Mesenchymal stem cell (in vitro differentiated cells and primary cell): ENCODE measurements at regions not wholly inside any gene's neighbourhood (a gene's known extent, or its start where the extent isn't known, plus 50 kb on each side); places are given as distances from the start of the nearest gene placed in this dataset.

ENCODE experiments used
- DNase-seq: peaks from one replicate; pipeline ENCODE4 v3.0.0-alpha.2; 2013
- H2AFZ ChIP-seq: one replicate; pipeline ENCODE4 v1.6.1; 2013; ENCODE audit warnings: low read depth, mild to moderate bottlenecking, control low read depth, inconsistent platforms, low read length, moderate library complexity
- H2AK5ac ChIP-seq: 2 replicates; pipeline ENCODE4 v1.6.1; 2013; ENCODE audit warnings: low read length, moderate library complexity, mild to moderate bottlenecking, inconsistent platforms; ENCODE audit not compliant: severe bottlenecking
- H2BK120ac ChIP-seq: one replicate; pipeline ENCODE4 v1.6.1; 2013; ENCODE audit warnings: low read depth, mild to moderate bottlenecking, inconsistent platforms, low read length, moderate library complexity
- H2BK12ac ChIP-seq, 2 experiments: one replicate each; pipeline ENCODE4 v1.6.1; 2013; ENCODE audit warnings: inconsistent platforms in 2 of 2, low read length in 2 of 2, mild to moderate bottlenecking in 2 of 2, moderate library complexity in 2 of 2, control low read depth in 1 of 2
- H2BK15ac ChIP-seq: one replicate; pipeline ENCODE4 v1.6.1; 2013; ENCODE audit warnings: mild to moderate bottlenecking, low read depth, inconsistent platforms; ENCODE audit not compliant: poor library complexity, severe bottlenecking
- H2BK5ac ChIP-seq: 2 replicates; pipeline ENCODE4 v1.6.1; 2013; ENCODE audit warnings: low read depth, mild to moderate bottlenecking, low read length, control low read depth, inconsistent platforms; ENCODE audit not compliant: poor library complexity, severe bottlenecking
- H3K14ac ChIP-seq, 2 experiments: one replicate each; pipeline ENCODE4 v1.6.1; 2013; ENCODE audit warnings: inconsistent platforms in 2 of 2, low read length in 2 of 2, control low read depth in 1 of 2, mild to moderate bottlenecking in 1 of 2, moderate library complexity in 1 of 2
- H3K18ac ChIP-seq, 2 experiments: one replicate each; pipeline ENCODE4 v1.6.1; 2013; ENCODE audit warnings: inconsistent platforms in 2 of 2, low read length in 2 of 2, control low read depth in 1 of 2, low read depth in 1 of 2, mild to moderate bottlenecking in 1 of 2
- H3K23ac ChIP-seq, 2 experiments: one replicate each; pipeline ENCODE4 v1.6.1; 2013; ENCODE audit warnings: inconsistent platforms in 2 of 2, low read length in 2 of 2, mild to moderate bottlenecking in 2 of 2, moderate library complexity in 2 of 2, control low read depth in 1 of 2
- H3K27ac ChIP-seq: 2 replicates; pipeline ENCODE4 v1.5.1; 2013; ENCODE audit warnings: mild to moderate bottlenecking, moderate library complexity, low read length, control low read depth, inconsistent platforms; ENCODE audit not compliant: poor library complexity, severe bottlenecking
- H3K27me3 ChIP-seq, 2 experiments: 2 replicates each; pipeline versions ENCODE4 v1.6.1 to v1.7.0; 2013; ENCODE audit warnings: low read length in 2 of 2, mild to moderate bottlenecking in 2 of 2, moderate library complexity in 2 of 2, control low read depth in 1 of 2, inconsistent platforms in 1 of 2; ENCODE audit not compliant: control insufficient read depth in 1 of 2, insufficient read depth in 1 of 2
- H3K36me3 ChIP-seq, 2 experiments: 2 replicates each; pipeline versions ENCODE4 v1.6.1 to v1.7.0; 2013; ENCODE audit warnings: low read length in 2 of 2, control low read depth in 1 of 2, inconsistent platforms in 1 of 2, low read depth in 1 of 2, mild to moderate bottlenecking in 1 of 2; ENCODE audit not compliant: insufficient read depth in 2 of 2, control insufficient read depth in 1 of 2
- H3K4ac ChIP-seq, 2 experiments: one replicate each; pipeline ENCODE4 v1.6.1; 2013; ENCODE audit warnings: inconsistent platforms in 2 of 2, low read length in 2 of 2, mild to moderate bottlenecking in 2 of 2, moderate library complexity in 2 of 2, control low read depth in 1 of 2, low read depth in 1 of 2
- H3K4me1 ChIP-seq: 2 replicates; pipeline ENCODE4 v1.6.1; 2013; ENCODE audit warnings: low read depth, low read length, control low read depth; ENCODE audit not compliant: control insufficient read depth, insufficient read depth
- H3K4me2 ChIP-seq: 2 replicates; pipeline ENCODE4 v1.6.1; 2013; ENCODE audit warnings: low read length, mild to moderate bottlenecking, inconsistent platforms; ENCODE audit not compliant: poor library complexity, severe bottlenecking
- H3K4me3 ChIP-seq, 2 experiments: 2 replicates each; pipeline versions ENCODE4 v1.5.1 to v1.7.0; 2013; ENCODE audit warnings: low read length in 2 of 2, mild to moderate bottlenecking in 2 of 2, control low read depth in 1 of 2, low read depth in 1 of 2; ENCODE audit not compliant: insufficient read depth in 1 of 2
- H3K79me1 ChIP-seq: replicated peaks from 2 replicates; pipeline ENCODE4 v1.6.1; 2013; ENCODE audit warnings: mild to moderate bottlenecking, control low read depth, low read length, inconsistent platforms; ENCODE audit not compliant: poor library complexity, severe bottlenecking
- H3K9ac ChIP-seq: 2 replicates; pipeline ENCODE4 v1.7.0; 2013; ENCODE audit warnings: mild to moderate bottlenecking, low read length, moderate library complexity
- H3K9me3 ChIP-seq: 2 replicates; pipeline ENCODE4 v1.7.0; 2013; ENCODE audit warnings: mild to moderate bottlenecking, low read length; ENCODE audit not compliant: control insufficient read depth
- H4K8ac ChIP-seq: one replicate; pipeline ENCODE4 v1.6.1; 2013; ENCODE audit warnings: inconsistent platforms, mild to moderate bottlenecking, low read length, moderate library complexity
- H4K91ac ChIP-seq: one replicate; pipeline ENCODE4 v1.6.1; 2013; ENCODE audit warnings: mild to moderate bottlenecking, low read length, inconsistent platforms
- WGBS: methylation state at CpG from one replicate; pipeline ENCODE4 v1.1.7; 2013; ENCODE audit warnings: mixed read lengths; 5-methylcytosine and 5-hydroxymethylcytosine counted together

DNA sequence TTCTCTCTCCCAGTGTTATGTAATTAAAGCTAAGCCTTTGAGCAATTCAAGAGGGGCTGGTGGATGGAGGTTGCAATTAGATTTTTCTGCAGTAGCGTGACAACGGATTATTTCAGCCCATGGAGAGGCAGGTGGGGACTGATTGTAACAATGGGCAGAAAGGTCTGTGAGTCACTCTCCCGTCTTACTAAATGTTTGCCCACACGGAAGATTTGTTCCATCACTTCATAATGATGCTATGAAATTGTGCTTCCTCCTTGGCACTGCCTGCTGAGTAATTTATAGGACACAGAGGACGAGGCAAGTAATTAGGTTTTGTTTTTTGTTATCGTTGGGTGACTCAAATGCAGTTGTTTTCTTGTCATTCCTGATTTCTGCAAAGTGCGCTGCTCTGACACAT is 594.5 kb upstream of the DPP6 start:
- H2AK5ac ChIP-seq: no peak overlapping the region
- 71% methylated on average over 7 of the region's 7 CpGs for WGBS
- H3K14ac ChIP-seq: no peak overlapping the region
- H3K4me2 ChIP-seq: no peak overlapping the region
- peaks cover 7% of the 10 kb centered on the region for H3K9me3 ChIP-seq
- no peak overlapping the region for H2BK120ac ChIP-seq
- no peak overlapping the region for H3K9ac ChIP-seq
- no peak for DNase-seq
- no peak overlapping the region for H3K27ac ChIP-seq
- no peak overlapping the region for H4K91ac ChIP-seq
- no peak overlapping the region for H2BK12ac ChIP-seq
- H3K18ac ChIP-seq: no peak overlapping the region
- no peaks in the 10 kb centered on the region for H3K36me3 ChIP-seq
- no peaks in the 10 kb centered on the region for H3K4me1 ChIP-seq
- no peak overlapping the region for H2BK15ac ChIP-seq
- no peak overlapping the region for H2BK5ac ChIP-seq
- H3K27me3 ChIP-seq: no peaks in the 10 kb centered on the region
- H3K4me3 ChIP-seq: no peak overlapping the region
- no peak overlapping the region for H2AFZ ChIP-seq
- no peak overlapping the region for H3K4ac ChIP-seq
- no peaks in the 10 kb centered on the region for H3K79me1 ChIP-seq
- H4K8ac ChIP-seq: no peak overlapping the region
- H3K23ac ChIP-seq: no peak overlapping the region

DNA sequence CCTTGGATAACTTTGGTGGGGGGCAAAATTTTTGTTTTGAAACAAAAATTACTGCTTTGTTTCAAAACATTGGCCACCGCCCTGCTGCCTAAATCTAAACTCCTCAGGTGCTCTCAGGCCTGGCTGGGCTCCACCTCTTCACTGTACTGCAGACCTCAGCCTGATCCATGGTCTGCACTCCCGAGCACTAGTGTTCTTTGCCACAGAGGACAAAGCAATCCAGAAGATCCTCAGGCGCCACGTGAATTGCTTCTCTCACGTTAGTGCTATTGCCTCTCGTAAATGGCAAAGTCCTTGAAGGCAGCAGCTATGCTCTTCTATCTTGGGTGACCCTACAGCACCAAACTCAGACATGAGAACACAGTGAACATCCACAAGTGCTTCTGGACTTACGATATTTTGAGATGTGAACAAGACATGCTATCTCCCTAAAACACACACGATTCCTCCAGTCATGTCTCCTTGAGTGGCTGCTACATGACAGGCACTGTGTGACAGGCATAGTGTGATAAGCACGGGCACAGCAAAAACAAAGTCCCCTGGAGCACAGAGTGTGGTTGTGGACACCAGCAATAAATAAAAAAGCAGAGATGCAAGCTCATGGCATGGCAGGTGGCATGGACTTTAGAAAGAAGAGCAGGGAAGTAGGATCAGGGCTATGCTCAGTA is 582.1 kb upstream of the DPP6 start:
- H2BK5ac ChIP-seq: no peak overlapping the region
- no peak overlapping the region for H2AK5ac ChIP-seq
- H3K4ac ChIP-seq: no peak overlapping the region
- no peak overlapping the region for H2BK12ac ChIP-seq
- no peaks in the 10 kb centered on the region for H3K79me1 ChIP-seq
- no peak overlapping the region for H2AFZ ChIP-seq
- no peak overlapping the region for H2BK120ac ChIP-seq
- H3K18ac ChIP-seq: no peak overlapping the region
- H3K9ac ChIP-seq: no peak overlapping the region
- 75% methylated on average over 9 of the region's 9 CpGs for WGBS
- H3K4me1 ChIP-seq: no peaks in the 10 kb centered on the region
- no peak overlapping the region for H2BK15ac ChIP-seq
- H3K9me3 ChIP-seq: peaks cover 15% of the 10 kb centered on the region
- no peak for DNase-seq
- H3K36me3 ChIP-seq: no peaks in the 10 kb centered on the region
- H3K14ac ChIP-seq: no peak overlapping the region
- no peak overlapping the region for H3K4me3 ChIP-seq
- H3K4me2 ChIP-seq: no peak overlapping the region
- no peaks in the 10 kb centered on the region for H3K27me3 ChIP-seq
- no peak overlapping the region for H4K91ac ChIP-seq
- no peak overlapping the region for H3K27ac ChIP-seq
- no peak overlapping the region for H3K23ac ChIP-seq
- H4K8ac ChIP-seq: no peak overlapping the region

DNA sequence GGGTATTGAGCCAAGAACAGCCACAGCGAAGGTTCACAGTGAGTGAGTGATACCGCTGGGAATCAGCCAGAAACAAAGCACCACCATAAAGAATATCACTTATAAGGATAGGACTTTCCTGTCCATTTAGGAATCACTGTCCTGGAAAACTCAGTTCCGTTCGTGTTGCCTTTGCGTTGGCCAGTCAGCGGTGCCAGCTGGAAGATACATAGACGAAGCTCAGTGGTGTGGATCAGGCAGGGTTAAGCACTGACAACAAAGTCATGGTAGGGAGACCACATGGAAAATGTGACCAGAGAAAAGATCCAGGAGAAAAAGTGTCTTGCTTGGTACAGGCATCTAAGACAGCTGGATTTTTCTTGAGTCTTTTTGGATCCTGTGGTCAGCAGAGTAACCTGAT is 579.7 kb upstream of the DPP6 start:
- no peak overlapping the region for H2AFZ ChIP-seq
- no peak for DNase-seq
- no peak overlapping the region for H3K14ac ChIP-seq
- H3K79me1 ChIP-seq: no peaks in the 10 kb centered on the region
- no peak overlapping the region for H3K9ac ChIP-seq
- H4K91ac ChIP-seq: no peak overlapping the region
- H3K27me3 ChIP-seq: no peaks in the 10 kb centered on the region
- H2AK5ac ChIP-seq: no peak overlapping the region
- H3K4me3 ChIP-seq: no peak overlapping the region
- no peak overlapping the region for H2BK120ac ChIP-seq
- no peaks in the 10 kb centered on the region for H3K4me1 ChIP-seq
- 75% methylated on average over 7 of the region's 7 CpGs for WGBS
- H2BK15ac ChIP-seq: no peak overlapping the region
- H2BK12ac ChIP-seq: no peak overlapping the region
- no peak overlapping the region for H3K4me2 ChIP-seq
- no peaks in the 10 kb centered on the region for H3K36me3 ChIP-seq
- H3K27ac ChIP-seq: no peak overlapping the region
- H3K18ac ChIP-seq: no peak overlapping the region
- H2BK5ac ChIP-seq: no peak overlapping the region
- H4K8ac ChIP-seq: no peak overlapping the region
- no peak overlapping the region for H3K4ac ChIP-seq
- H3K23ac ChIP-seq: no peak overlapping the region
- H3K9me3 ChIP-seq: peaks cover 15% of the 10 kb centered on the region

DNA sequence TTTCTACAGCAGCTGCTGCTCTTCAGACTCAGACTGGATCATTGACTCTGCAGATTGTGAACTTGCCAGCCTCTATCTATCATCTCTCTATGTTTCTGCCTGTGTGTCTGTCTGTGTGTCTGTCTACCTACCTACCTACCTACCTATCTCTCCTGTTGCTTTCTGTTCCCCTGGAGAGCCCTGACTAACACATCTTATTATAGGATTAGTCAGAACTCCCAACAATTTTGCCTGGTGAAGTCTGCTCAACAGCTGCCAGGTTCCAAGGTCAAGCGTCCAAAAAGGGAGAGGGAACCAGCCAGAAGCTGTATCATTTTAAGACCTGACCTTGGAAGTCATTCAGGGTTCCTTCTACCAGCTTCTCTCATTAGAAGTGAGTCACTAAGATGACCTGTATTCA is 579.0 kb upstream of the DPP6 start:
- Histone ChIP-seq H4K8ac (no peak overlapping the region), H3K9ac (no peak overlapping the region), H3K27ac (no peak overlapping the region), H3K4me1 (no peaks in the 10 kb centered on the region), H3K18ac (no peak overlapping the region), H4K91ac (no peak overlapping the region), H3K4ac (no peak overlapping the region), H2BK12ac (no peak overlapping the region), H2AK5ac (no peak overlapping the region), H3K27me3 (no peaks in the 10 kb centered on the region), H3K14ac (no peak overlapping the region), H3K4me2 (no peak overlapping the region), H3K23ac (no peak overlapping the region), H3K4me3 (no peak overlapping the region), H2BK5ac (no peak overlapping the region), H3K79me1 (no peaks in the 10 kb centered on the region), H3K9me3 (peaks cover 12% of the 10 kb centered on the region), H2BK120ac (no peak overlapping the region), H3K36me3 (no peaks in the 10 kb centered on the region), H2AFZ (no peak overlapping the region), H2BK15ac (no peak overlapping the region)
- DNase-seq: no peak
- 50% methylated on average over 1 of the region's 1 CpG for WGBS
